Lung microvascular endothelial cell (primary cell): ENCODE measurements at regions not wholly inside any gene's neighbourhood (a gene's known extent, or its start where the extent isn't known, plus 50 kb on each side); places are given as distances from the start of the nearest gene placed in this dataset.
A peak's percentile ranks its signal among the peaks of the same experiment; 100 is the strongest.

ENCODE experiments used
- DNase-seq, 2 donors: peaks; one replicate each; pipeline versions ENCODE4 v3.0.0 to v3.0.0-alpha.2; 2010; ENCODE audit warnings: low read depth in 2 of 2

- DNase-seq = no peak
Measured at GRCh38 chr19:30214651-30215051, 157.5 kb upstream of the ZNF536 start.

- DNase-seq = no peak
Measured at GRCh38 chr19:30215248-30215647, 156.9 kb upstream of the ZNF536 start.

DNA sequence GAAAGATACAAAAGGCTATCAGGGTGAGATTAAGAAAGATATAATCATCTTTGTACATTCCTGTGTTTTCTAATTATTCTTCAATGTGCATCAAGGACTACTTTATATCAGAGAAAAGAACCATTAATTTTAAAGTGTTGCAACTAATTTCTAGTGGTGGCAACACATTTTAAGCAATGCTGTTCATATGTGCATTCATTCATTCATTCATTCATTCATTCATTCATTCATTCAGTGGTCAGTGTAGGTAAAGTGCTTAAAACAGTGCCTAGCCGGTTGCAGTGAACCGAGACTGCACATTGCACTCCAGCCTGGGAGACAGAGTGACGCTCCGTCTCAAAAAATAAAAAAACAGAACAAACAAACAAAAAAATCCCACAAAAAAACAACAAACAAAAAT, 155.7 kb upstream of the ZNF536 start:
- DNase-seq = no peak

GRCh38 chr19:30217461-30217860, 154.7 kb upstream of the ZNF536 start:
- no peak for DNase-seq

DNA sequence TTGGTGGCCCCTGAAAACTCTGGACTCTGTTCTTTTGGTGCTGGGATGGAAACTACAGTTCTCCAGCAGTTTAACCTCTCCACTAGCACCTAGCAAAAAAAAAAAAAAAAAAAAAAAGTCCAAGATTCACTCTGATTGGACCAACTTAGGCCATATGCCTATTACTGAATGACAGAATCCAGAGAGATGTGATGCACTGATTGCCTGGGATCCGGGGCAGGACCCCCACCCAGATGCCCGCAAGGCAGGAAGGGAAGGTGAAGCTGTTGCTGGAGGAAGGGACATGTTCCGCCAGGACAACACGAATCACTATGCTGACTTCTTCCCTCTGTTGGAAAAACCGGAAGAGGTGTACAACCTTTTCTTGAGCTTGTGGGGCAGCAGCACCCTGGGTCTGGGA, 152.5 kb upstream of the ZNF536 start:
- no peak for DNase-seq

DNA sequence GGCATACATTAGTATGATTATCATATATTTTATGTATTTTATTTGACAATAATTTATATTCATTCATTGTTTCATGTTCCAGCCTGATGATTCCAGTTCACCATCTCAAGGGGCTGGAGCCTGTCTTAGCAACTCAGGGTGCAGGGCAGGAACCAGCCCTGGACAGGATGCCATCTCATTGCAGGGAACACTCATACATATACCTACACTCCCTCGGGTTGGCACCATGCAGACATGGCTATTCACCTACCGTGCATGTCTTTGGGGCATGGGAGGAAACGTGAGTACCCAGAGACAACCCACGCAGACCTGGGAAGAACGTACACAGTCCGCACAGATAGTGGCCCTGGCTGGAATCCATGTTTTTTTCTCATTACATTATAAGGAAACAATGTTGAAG, 151.0 kb upstream of the ZNF536 start:
- DNase-seq = no peak

DNA sequence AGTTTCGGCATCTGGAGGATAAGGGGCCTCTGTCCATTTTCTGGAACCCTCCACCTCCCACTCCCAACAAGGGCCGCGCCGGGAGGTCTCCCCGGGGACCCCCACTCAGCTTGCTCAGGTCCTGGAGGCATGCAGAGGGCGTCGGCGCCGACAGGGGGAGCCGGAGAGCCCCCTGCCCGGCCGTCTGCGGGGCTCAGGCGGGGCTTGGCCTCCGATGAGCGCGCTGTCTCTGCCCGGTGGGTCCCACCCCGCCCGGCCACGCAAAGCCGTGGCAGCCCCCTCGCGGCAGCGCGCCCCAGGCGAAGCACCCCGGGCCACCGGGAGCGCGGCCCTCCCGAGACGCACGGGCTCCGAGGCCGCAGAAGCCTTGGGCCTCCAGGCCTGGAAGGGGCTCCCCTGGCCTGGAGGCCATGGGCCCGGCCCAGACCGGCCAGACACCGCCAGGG, 149.7 kb upstream of the ZNF536 start:
- peak in 1 of 2 donors; percentile 14 for DNase-seq

GRCh38 chr19:30222992-30223865, 149.0 kb upstream of the ZNF536 start:
- no peak for DNase-seq

- DNase-seq = no peak
Measured at GRCh38 chr19:30223866-30224688, 148.1 kb upstream of the ZNF536 start.

DNA sequence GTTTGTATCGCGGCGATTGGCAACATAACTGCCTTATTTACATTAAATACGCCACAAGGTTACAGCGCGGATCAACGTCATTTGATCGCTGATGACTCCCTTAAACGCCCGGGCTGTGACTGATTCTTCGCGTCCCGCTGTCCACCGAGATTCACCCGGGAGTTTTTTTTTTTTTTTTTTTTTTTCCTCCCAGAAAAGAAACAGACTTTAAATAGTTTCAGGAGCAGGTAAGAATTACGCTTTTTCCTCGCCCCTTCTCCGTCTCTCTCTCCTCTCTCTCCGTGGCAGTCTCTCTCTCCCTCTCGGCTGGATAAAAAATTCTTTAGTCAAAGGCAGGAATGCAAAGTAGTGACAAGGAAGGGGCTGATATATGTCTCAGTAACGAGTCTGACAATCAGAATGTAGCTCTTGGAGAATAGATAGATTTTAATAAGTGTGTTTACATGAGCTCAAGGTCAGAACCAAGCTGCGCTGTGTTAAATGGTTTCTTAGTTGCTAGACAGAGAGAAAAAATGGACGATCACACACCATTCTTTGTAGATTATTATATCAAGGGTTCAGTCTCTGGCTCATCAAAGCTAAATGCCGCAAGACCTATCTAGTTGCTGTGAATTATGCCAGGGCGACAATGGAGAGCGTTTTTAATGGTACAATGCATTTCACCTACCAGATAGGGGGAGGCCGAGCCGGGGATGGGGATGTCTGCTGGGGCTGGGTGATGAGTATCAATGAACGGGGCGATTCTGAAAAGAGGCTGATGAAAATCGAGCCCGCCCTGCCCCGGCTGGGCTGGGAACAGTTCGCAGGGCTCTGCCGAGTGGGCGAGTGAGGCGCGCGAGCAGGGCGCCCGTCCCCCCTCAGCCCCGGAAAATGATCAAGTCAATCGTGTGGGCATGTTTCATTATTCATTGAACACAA, 147.2 kb upstream of the ZNF536 start:
- no peak for DNase-seq

- DNase-seq = no peak
Measured at GRCh38 chr19:30225676-30226463, 146.3 kb upstream of the ZNF536 start.

DNA sequence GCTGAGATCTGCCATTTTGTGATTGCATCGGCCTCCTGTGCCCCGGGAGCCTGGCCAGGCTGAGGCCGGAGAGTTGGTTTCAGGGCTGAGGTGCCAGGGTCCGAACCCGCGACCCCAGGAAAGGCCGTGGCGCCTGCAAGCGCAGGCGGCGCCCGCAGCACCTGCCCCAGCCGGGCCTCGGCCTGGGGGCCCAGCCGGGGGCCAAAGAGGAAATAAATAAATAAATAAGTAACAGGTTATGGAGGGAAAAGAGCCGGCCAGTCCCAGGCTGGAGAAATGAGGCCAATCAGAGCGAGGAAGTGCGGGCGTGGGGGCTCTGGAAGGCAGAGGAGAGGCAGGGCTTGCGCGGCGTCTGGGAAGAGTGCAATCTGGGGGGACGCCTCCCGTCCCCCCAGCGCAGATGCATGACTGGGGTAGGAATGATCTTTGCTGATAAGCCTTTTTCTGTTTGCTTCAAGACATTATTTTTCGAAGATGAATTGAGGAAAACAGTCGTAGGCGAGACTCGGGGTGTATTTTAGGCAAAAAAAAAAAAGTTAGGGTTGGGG, 145.6 kb upstream of the ZNF536 start:
- DNase-seq = no peak

GRCh38 chr19:30227012-30227621, 145.1 kb upstream of the ZNF536 start:
- peak in 1 of 2 donors; percentile 8 for DNase-seq

DNA sequence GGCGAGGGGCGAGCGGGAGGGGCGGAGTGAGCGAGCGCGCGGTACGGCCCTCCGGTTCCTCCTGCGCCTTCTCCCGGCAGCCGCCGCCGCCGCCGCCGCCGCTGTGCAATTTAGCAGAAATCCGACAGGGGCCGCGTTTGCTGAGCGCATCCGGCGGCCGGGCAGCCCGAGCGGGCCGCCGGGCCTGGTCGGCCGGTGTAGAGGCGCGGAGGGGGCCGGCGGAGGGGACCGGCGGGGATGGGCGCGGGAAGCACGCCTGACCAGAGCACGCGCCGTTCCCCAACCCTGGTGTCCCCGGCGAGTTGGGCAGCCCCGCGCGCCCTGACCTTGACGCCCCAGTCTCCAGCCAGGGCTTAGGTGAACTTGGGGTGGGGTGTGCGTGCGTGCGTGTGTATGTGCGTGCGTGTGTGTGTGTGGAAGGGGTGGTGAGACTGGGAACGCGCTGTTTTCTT, 144.5 kb upstream of the ZNF536 start:
- peak; percentile 66 to 73 for DNase-seq

- no peak for DNase-seq
Measured at GRCh38 chr19:30228113-30228834, 143.9 kb upstream of the ZNF536 start.

- no peak for DNase-seq
Measured at GRCh38 chr19:30228835-30229524, 143.2 kb upstream of the ZNF536 start.

GRCh38 chr19:30229525-30230174, 142.5 kb upstream of the ZNF536 start:
- no peak for DNase-seq
